ENCODE measurements at regions not wholly inside any gene's neighbourhood (a gene's known extent, or its start where the extent isn't known, plus 50 kb on each side); places are given as distances from the start of the nearest gene placed in this dataset.
"Not testable (repeated sequence)": the region's sequence is repeated elsewhere in the genome, so short reads cannot be mapped to it uniquely, and the experiment has no call there.

GRCh38 chr1:184827600-184828368, 73.1 kb upstream of the EDEM3 start:
- Histone ChIP-seq H3K36me3 (peaks cover 20% of the 10 kb centered on the region), H3K9me3 (replicated peaks) (no peaks in the 10 kb centered on the region), H3K4me3 (no peak overlapping the region), H3K27ac (peak overlapping the region; percentile 77), H3K4me1 (replicated peaks) (peaks cover 24% of the 10 kb centered on the region), H3K27me3 (replicated peaks) (no peaks in the 10 kb centered on the region)
- DNase-seq (ENCODE audit: low read depth in 1 of 2, low spot score in 2 of 2) = peak; percentile 73 to 78

DNA sequence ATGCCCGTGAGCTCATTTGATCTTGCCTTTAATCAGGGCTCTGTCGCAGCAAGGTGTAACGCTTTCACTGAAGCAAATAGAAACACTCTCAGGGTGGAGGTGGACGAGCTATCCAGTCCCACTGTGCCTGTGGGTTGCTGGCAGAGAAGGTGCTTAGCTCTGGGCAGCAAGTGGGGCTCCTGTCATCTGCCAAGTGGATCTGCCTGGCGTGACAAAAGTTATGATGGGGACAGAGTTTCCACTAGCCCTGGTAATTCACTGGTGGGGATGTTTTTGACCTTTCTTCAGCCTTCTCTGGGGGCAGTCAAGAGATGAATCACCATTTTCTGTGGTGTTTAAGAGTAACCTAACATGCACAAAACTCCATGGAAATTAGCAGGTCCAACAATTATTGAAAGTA, 71.3 kb upstream of the EDEM3 start:
- Histone ChIP-seq H3K4me3 (no peak overlapping the region), H3K36me3 (peaks cover 25% of the 10 kb centered on the region), H3K27ac (no peak overlapping the region), H3K27me3 (replicated peaks) (no peaks in the 10 kb centered on the region), H3K4me1 (replicated peaks) (peaks cover 38% of the 10 kb centered on the region), H3K9me3 (replicated peaks) (no peaks in the 10 kb centered on the region)
- no peak for DNase-seq (ENCODE audit: low read depth in 1 of 2, low spot score in 2 of 2)

DNA sequence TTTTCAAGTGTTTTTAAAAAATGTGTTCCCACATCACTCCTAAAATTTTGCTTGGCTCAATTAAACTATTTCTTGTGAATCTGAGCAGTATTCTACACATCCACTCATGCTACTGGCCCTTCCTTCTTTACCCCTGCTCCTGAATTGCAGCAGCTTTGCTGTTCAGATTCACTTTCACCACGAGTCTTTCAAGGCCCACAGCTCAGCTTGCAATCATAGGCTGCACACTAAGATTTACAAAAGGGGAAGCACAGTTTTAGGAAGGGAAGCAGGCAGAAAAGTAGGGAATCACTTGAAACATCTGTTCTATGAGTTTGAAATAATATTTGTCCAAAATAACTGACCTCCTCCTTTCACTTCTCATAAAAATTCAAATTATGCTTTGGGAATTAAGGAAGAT, 70.9 kb upstream of the EDEM3 start:
- H3K27ac ChIP-seq = no peak overlapping the region
- H3K9me3 ChIP-seq (replicated peaks) = no peaks in the 10 kb centered on the region
- DNase-seq (ENCODE audit: low read depth in 1 of 2, low spot score in 2 of 2) = no peak
- no peaks in the 10 kb centered on the region for H3K27me3 ChIP-seq (replicated peaks)
- H3K4me1 ChIP-seq (replicated peaks) = peaks cover 42% of the 10 kb centered on the region
- H3K36me3 ChIP-seq = peaks cover 28% of the 10 kb centered on the region
- no peak overlapping the region for H3K4me3 ChIP-seq

DNA sequence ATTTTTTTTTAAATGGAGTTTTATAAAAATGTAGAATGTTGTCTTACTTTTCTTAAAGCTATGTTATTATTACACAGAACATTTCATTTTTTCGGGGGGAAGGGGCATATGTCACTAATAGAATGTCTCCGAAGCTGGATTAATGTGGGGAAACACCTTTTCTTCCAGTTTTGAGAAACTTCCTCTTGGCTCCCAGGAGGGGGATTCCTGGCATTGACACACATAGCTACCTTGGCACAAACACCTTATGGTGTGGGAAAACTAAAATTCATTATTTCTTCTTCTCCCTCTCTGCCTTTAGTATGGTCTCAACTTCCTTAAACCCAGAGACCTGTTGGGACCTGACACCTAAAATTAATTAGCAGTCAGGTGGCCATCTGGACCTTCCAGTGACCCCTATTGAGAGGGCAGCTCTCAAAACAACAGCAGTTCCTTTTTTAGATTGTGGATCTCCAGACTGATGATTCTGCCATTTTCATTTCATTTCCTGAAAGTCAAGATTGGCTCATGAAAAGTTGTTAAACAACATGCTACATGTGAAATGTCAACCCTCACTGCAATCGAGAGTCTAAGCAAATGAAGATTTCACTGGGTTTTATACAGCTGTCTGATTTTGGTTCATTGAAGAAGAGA, 70.1 kb upstream of the EDEM3 start:
- DNase-seq (ENCODE audit: low read depth in 1 of 2, low spot score in 2 of 2) = no peak
- Histone ChIP-seq H3K27ac (no peak overlapping the region), H3K36me3 (peaks cover 28% of the 10 kb centered on the region), H3K9me3 (replicated peaks) (no peaks in the 10 kb centered on the region), H3K4me3 (no peak overlapping the region), H3K4me1 (replicated peaks) (peaks cover 42% of the 10 kb centered on the region), H3K27me3 (replicated peaks) (no peaks in the 10 kb centered on the region)

DNA sequence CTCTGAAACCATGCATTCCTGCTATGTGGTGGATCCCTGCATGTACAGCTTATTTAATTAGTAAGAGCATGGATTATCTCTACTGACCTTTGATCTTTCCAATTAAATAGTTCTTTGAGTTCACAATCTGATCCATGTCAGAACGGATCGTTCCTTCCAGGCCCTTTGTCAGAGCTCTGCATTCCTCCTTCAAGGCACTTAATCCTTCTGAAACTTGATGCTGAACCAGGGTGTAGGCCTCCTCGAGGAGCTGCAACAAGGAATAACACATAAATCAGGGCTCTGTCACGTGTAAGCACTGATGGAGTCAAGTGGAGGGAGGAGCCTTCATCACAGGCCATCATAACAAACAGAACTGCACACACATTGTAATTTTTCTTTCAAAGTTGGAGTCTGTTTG, 68.4 kb upstream of the EDEM3 start:
- Histone ChIP-seq H3K36me3 (peaks cover 30% of the 10 kb centered on the region), H3K27ac (no peak overlapping the region), H3K4me1 (replicated peaks) (peaks cover 32% of the 10 kb centered on the region), H3K9me3 (replicated peaks) (no peaks in the 10 kb centered on the region), H3K4me3 (no peak overlapping the region), H3K27me3 (replicated peaks) (no peaks in the 10 kb centered on the region)
- no peak for DNase-seq (ENCODE audit: low read depth in 1 of 2, low spot score in 2 of 2)

- Histone ChIP-seq H3K4me1 (replicated peaks) (peaks cover 24% of the 10 kb centered on the region), H3K27me3 (replicated peaks) (no peaks in the 10 kb centered on the region), H3K4me3 (no peak overlapping the region), H3K27ac (no peak overlapping the region), H3K9me3 (replicated peaks) (no peaks in the 10 kb centered on the region), H3K36me3 (peaks cover 35% of the 10 kb centered on the region)
- no peak for DNase-seq (ENCODE audit: low read depth in 1 of 2, low spot score in 2 of 2)
Observed at GRCh38 chr1:184822267-184822666, 67.6 kb upstream of the EDEM3 start.

GRCh38 chr1:184821658-184822057, 67.0 kb upstream of the EDEM3 start:
- H3K4me1 ChIP-seq (replicated peaks) = peaks cover 18% of the 10 kb centered on the region

DNA sequence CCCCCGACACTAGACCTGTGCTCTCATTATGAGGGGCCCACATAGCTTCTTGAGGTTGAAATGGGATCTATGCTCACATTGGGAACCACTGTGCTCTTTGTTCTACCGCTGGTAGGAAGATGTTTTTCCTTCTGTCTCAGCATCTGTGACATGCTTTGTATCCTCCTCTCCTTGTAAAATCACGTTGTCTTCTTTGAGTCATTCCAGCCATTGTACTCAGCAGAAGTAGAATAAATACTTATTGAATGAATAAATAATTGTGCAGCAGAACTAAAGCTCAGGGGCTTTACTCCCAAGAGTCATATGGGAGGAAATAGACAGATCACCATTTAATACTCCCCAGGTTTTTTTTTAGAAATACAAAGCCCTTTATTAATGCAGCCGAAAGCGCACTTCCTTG, 66.3 kb upstream of the EDEM3 start:
- DNase-seq (ENCODE audit: low read depth in 1 of 2, low spot score in 2 of 2) = peak in 1 of 2 experiments; percentile 46
- no peak overlapping the region for H3K27ac ChIP-seq
- H3K36me3 ChIP-seq = peaks cover 38% of the 10 kb centered on the region
- H3K9me3 ChIP-seq (replicated peaks) = no peaks in the 10 kb centered on the region
- peaks cover 18% of the 10 kb centered on the region for H3K4me1 ChIP-seq (replicated peaks)
- no peak overlapping the region for H3K4me3 ChIP-seq
- H3K27me3 ChIP-seq (replicated peaks) = no peaks in the 10 kb centered on the region

More at GRCh38 chr1:184821658-184822057, 67.0 kb upstream of the EDEM3 start:
- Histone ChIP-seq H3K4me3 (no peak overlapping the region), H3K9me3 (replicated peaks) (no peaks in the 10 kb centered on the region), H3K27ac (no peak overlapping the region), H3K36me3 (peaks cover 35% of the 10 kb centered on the region), H3K27me3 (replicated peaks) (no peaks in the 10 kb centered on the region)
- DNase-seq (ENCODE audit: low read depth in 1 of 2, low spot score in 2 of 2) = no peak

DNA sequence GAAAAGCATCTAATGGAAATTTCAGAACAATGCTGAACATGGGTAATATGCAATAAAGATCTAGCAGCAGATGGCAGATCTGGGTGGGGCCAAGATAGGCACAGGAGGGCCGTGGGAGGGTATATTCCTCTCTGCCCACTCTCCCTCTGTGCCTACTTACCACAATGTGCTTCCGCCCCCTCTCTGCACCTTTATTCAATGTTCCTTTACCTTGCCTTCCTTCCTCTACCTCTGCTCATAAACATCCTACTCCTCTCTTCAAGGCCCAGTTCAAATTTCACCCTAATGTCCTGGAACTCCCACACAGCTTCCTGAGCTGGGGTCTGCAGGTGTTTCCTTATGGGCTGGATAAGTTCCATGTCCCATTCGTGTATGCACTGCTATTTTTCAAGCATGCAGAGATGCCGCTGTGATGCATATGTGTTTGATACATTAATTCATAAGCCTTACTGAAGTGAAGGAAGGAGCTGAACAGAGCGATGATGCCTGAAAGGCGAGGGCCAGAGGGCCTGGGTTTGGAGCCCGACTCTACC, 65.6 kb upstream of the EDEM3 start:
- no peak overlapping the region for H3K27ac ChIP-seq
- H3K4me1 ChIP-seq (replicated peaks) = peaks cover 18% of the 10 kb centered on the region
- no peak for DNase-seq (ENCODE audit: low read depth in 1 of 2, low spot score in 2 of 2)
- H3K36me3 ChIP-seq = peaks cover 40% of the 10 kb centered on the region
- no peaks in the 10 kb centered on the region for H3K27me3 ChIP-seq (replicated peaks)
- H3K4me3 ChIP-seq = no peak overlapping the region
- no peaks in the 10 kb centered on the region for H3K9me3 ChIP-seq (replicated peaks)

GRCh38 chr1:184818646-184819045, 64.0 kb upstream of the EDEM3 start:
- DNase-seq (ENCODE audit: low read depth in 1 of 2, low spot score in 2 of 2) = no peak
- Histone ChIP-seq H3K4me1 (replicated peaks) (peaks cover 18% of the 10 kb centered on the region), H3K27me3 (replicated peaks) (no peaks in the 10 kb centered on the region), H3K27ac (no peak overlapping the region), H3K9me3 (replicated peaks) (0 out of 2 replicates have a peak, but pooled peaks cover 2% of the 10 kb centered on the region), H3K4me3 (no peak overlapping the region), H3K36me3 (peaks cover 46% of the 10 kb centered on the region)

DNA sequence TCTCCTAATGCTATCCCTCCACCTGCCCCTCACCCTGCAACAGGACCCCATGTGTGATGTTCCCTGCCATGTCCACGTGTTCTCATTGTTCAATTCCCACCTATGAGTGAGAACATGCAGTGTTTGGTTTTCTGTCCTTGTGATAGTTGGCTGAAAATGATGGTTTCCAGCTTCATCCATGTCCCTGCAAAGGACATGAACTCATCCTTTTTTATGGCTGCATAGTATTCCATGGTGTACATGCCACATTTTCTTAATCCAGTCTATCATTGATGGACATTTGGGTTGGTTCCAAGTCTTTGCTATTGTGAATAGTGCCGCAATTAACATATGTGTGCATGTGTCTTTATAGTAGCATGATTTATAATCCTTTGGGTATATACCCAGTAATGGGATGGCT, 62.3 kb upstream of the EDEM3 start:
- peaks cover 15% of the 10 kb centered on the region for H3K4me1 ChIP-seq (replicated peaks)
- H3K27me3 ChIP-seq (replicated peaks); H3K27ac ChIP-seq; H3K9me3 ChIP-seq (replicated peaks); H3K4me3 ChIP-seq; DNase-seq (ENCODE audit: low read depth in 1 of 2, low spot score in 2 of 2): not testable (repeated sequence)
- peaks cover 38% of the 10 kb centered on the region for H3K36me3 ChIP-seq

DNA sequence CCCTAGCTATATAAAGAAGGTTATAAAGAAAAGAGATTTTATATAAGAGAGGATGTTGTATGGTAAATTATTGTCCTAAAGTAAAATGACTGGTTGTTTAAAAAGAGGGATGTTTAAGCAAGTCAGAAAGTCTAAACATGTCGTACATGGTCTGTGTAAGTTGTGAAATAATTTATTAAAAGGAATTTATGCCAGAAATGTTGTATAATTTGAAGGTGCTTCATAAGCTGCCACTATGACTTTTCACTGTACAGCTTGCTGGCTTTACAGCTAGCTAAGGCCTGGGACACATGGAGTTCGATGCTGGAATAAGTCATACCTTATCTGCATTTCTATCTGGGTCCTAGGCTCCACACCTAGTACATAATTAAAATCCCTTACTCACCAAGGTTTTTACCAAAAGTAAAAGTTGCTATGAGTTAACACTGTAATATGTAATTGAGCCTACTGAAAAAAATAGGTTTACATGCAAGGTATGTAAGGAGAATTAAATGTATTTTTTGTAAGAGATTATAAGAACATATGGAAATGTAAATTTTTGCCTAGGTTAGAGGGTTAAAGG, 59.0 kb upstream of the EDEM3 start:
- Histone ChIP-seq H3K27me3 (replicated peaks) (no peaks in the 10 kb centered on the region), H3K4me1 (replicated peaks) (no peaks in the 10 kb centered on the region), H3K9me3 (replicated peaks) (peaks cover 3% of the 10 kb centered on the region; the same call in 1 of the 2 replicates), H3K36me3 (peaks cover 23% of the 10 kb centered on the region), H3K27ac (no peak overlapping the region), H3K4me3 (no peak overlapping the region)
- no peak for DNase-seq (ENCODE audit: low read depth in 1 of 2, low spot score in 2 of 2)

DNA sequence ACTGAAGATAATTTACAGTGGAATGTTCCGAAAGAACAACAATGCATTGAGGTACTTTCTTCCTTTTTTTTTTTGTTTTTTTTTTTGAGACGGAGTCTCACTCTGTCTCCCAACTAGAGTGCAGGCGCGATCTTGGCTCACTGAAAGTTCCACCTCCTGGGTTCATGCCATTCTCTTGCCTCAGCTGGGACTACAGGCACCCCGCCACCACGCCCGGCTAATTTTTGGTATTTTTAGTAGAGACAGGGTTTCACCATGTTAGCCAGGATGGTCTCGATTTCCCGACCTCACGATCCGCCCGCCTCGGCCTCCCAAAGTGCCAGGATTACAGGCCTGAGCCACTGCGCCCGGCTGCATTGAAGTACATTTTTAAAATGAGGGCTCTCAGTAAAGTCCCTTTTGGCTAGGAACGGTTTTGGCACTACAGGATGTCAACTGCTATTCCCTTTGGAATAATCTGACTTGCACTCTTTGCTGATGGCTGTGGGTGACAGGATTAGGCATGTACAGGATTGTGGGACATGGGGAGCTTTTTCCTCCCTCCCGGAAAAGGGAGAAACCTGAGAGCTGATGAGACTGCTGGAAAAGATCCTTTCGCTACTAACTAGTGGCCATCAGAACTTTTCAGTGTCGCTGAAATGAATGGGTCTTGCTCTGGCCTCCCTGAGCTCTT, 56.9 kb upstream of the EDEM3 start:
- DNase-seq (ENCODE audit: low read depth in 1 of 2, low spot score in 2 of 2) = no peak
- peaks cover 14% of the 10 kb centered on the region for H3K36me3 ChIP-seq
- no peaks in the 10 kb centered on the region for H3K4me1 ChIP-seq (replicated peaks)
- H3K4me3 ChIP-seq = no peak overlapping the region
- peaks cover 3% of the 10 kb centered on the region; the same call in 1 of the 2 replicates for H3K9me3 ChIP-seq (replicated peaks)
- H3K27me3 ChIP-seq (replicated peaks) = no peaks in the 10 kb centered on the region
- no peak overlapping the region for H3K27ac ChIP-seq

Measured in SJSA1 (cell line).